Caco-2 (cell line): ENCODE measurements at regions not wholly inside any gene's neighbourhood (a gene's known extent, or its start where the extent isn't known, plus 50 kb on each side); places are given as distances from the start of the nearest gene placed in this dataset.

Source experiments
- BruUV-seq: library from RNA; stranded (reverse); fragments of 400-500 nt; replicated peaks from 2 replicates; lab custom pipeline; 2021; lab: Mats Ljungman, UMichigan
- CTCF ChIA-PET: fragments of 300-600 bp; sonication (Branson Sonifier 250); formaldehyde crosslinking; loops from one replicate; lab custom pipeline; 2022; ENCODE audit warnings: antibody characterized with exemption; lab: Charles Lee
- POLR2A ChIA-PET: fragments of 300-600 bp; sonication (Branson Sonifier 250); formaldehyde crosslinking; loops from one replicate; lab custom pipeline; 2022; ENCODE audit warnings: antibody characterized with exemption; lab: Charles Lee
- DNase-seq, 2 experiments: peaks; one replicate each; pipeline versions ENCODE4 v3.0.0 to v3.0.0-alpha.2; 2020 to 2022
- H3K27me3 ChIP-seq: replicated peaks from 2 replicates; pipeline ENCODE4 v1.6.0; 2011; ENCODE audit warnings: low read length; ENCODE audit not compliant: control insufficient read depth, insufficient read depth
- H3K36me3 ChIP-seq: 2 replicates; pipeline ENCODE4 v1.5.1; 2011; ENCODE audit warnings: low read length; ENCODE audit not compliant: control insufficient read depth, insufficient read depth
- H3K4me1 ChIP-seq: fragments of 250-450 bp; sonication (Bioruptor Pico); 2 replicates; pipeline ENCODE4 v1.5.1; 2020; ENCODE audit warnings: mild to moderate bottlenecking
- H3K4me3 ChIP-seq: 2 replicates; pipeline ENCODE4 v1.5.1; 2011; ENCODE audit warnings: low read depth, mild to moderate bottlenecking, control low read depth, low read length
- H3K9me3 ChIP-seq: fragments of 250-450 bp; sonication (Bioruptor Pico); 2 replicates; pipeline ENCODE4 v1.5.1; 2020; ENCODE audit warnings: mild to moderate bottlenecking, moderate library complexity
- H3K27ac Mint-ChIP-seq: one replicate; pipeline ENCODE4 v1.8.0; 2022; ENCODE audit warnings: mixed read lengths; ENCODE audit not compliant: unreplicated experiment
- H3K27me3 Mint-ChIP-seq: one replicate; pipeline ENCODE4 v1.8.0; 2022; ENCODE audit warnings: mixed read lengths; ENCODE audit not compliant: insufficient read depth, unreplicated experiment
- H3K36me3 Mint-ChIP-seq: one replicate; pipeline ENCODE4 v1.8.0; 2022; ENCODE audit warnings: mild to moderate bottlenecking, mixed read lengths; ENCODE audit not compliant: insufficient read depth, unreplicated experiment
- H3K4me1 Mint-ChIP-seq: one replicate; pipeline ENCODE4 v1.8.0; 2022; ENCODE audit warnings: low read depth, mixed read lengths; ENCODE audit not compliant: unreplicated experiment
- H3K4me3 Mint-ChIP-seq: one replicate; pipeline ENCODE4 v1.8.0; 2022; ENCODE audit warnings: mild to moderate bottlenecking, moderate library complexity, mixed read lengths; ENCODE audit not compliant: unreplicated experiment
- H3K9me3 Mint-ChIP-seq: one replicate; pipeline ENCODE4 v1.8.0; 2022; ENCODE audit warnings: mixed read lengths; ENCODE audit not compliant: unreplicated experiment
- CTCF ChIP-seq, 2 experiments: fragments of 200-600 bp in 1 of 2; IDR thresholded peaks; 1 replicate in 1 of 2; 2 replicates in 1 of 2; pipeline versions ENCODE4 v1.5.1 to v1.8.0; 2011 to 2022; ENCODE audit warnings: antibody characterized with exemption in 1 of 2, control low read depth in 1 of 2, inconsistent platforms in 1 of 2, low read depth in 1 of 2, low read length in 1 of 2, mild to moderate bottlenecking in 1 of 2, moderate library complexity in 1 of 2; ENCODE audit not compliant: insufficient read depth in 1 of 2, severe bottlenecking in 1 of 2, unreplicated experiment in 1 of 2
- intact Hi-C: fragments of 100-400 bp; cut with micrococcal nuclease; formaldehyde crosslinking; loops from one replicate; pipeline ENCODE4 v1.10.0; 2022; ENCODE audit not compliant: unreplicated experiment

DNA sequence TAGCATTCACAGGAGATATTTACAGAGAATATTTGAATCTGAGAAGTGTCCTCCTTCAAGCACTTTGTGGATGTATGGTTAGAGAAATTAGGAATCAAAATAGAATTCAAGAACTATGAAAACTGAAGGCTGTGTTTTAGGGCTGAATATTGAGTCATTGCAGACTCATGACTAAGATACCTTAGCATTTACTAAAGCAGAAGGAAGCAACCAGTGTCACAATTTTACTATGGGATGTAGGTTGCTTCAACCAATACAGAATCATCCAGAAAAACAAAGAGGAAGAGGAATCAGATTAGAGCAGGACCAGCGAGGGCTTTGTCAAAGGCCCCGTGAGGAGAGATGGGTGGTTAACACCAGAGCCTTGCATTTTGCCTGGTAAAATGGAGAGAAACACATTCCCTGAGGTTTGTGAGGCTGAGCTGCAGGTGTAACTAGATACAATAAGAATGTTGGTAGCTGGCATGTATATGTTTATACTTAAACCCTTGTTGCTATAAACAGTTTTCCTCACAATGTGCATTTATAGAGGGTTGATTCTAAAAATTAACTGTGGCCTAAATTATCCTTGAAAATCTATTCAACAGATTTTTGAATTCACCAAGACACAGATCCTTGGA is 518.1 kb downstream of the AGTPBP1 start:
- Mint-ChIP-seq H3K27me3 (peaks cover 2% of the 10 kb centered on the region), H3K27ac (no peak overlapping the region), H3K36me3 (no peaks in the 10 kb centered on the region), H3K4me3 (no peak overlapping the region), H3K9me3 (no peaks in the 10 kb centered on the region), H3K4me1 (no peaks in the 10 kb centered on the region)
- Histone ChIP-seq H3K4me1 (no peaks in the 10 kb centered on the region), H3K27me3 (no peaks in the 10 kb centered on the region), H3K4me3 (no peak overlapping the region), H3K9me3 (no peaks in the 10 kb centered on the region), H3K36me3 (no peaks in the 10 kb centered on the region)
- no peak for TF ChIP-seq CTCF (IDR thresholded peaks at IDR 0.05; ENCODE audit: insufficient read depth in 1 of 2, low read depth in 1 of 2, low read length in 1 of 2, severe bottlenecking in 1 of 2, unreplicated experiment in 1 of 2)
- intact Hi-C loops = no loop called here
- POLR2A ChIA-PET = no interaction called here
- DNase-seq = no peak
- CTCF ChIA-PET = no interaction called here
- no TSS peak for BruUV-seq

DNA sequence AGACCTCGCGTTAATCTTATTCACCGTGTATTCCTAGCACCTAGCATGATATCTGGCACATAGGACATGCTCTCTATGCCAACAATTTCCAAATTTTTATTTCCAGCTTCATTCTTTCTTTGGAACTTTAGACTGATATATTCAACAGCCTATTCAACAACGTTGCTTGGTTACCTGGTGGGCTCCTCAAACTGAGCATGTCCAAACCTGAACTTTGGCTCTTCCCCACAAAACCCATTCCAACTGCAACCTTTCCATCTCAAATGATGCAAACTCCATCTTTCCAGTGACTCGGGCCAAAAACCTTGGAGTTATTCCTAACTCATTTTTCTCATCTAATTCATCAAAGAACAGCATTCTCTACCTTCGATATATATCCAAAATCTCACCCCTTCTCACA is 525.2 kb downstream of the AGTPBP1 start:
- no peaks in the 10 kb centered on the region for H3K36me3 Mint-ChIP-seq
- Histone ChIP-seq H3K27me3 (no peaks in the 10 kb centered on the region), H3K9me3 (no peaks in the 10 kb centered on the region), H3K4me3 (no peak overlapping the region), H3K36me3 (no peaks in the 10 kb centered on the region), H3K4me1 (no peaks in the 10 kb centered on the region)
- ChIA-PET CTCF (no interaction called here), POLR2A (no interaction called here)
- no peak overlapping the region for H3K27ac Mint-ChIP-seq
- no TSS peak for BruUV-seq
- H3K9me3 Mint-ChIP-seq = no peaks in the 10 kb centered on the region
- no peak overlapping the region for H3K4me3 Mint-ChIP-seq
- DNase-seq = no peak
- TF ChIP-seq CTCF (IDR thresholded peaks at IDR 0.05; ENCODE audit: insufficient read depth in 1 of 2, low read depth in 1 of 2, low read length in 1 of 2, severe bottlenecking in 1 of 2, unreplicated experiment in 1 of 2) = no peak
- peaks cover 7% of the 10 kb centered on the region for H3K27me3 Mint-ChIP-seq
- no peaks in the 10 kb centered on the region for H3K4me1 Mint-ChIP-seq
- intact Hi-C loops = no loop called here

DNA sequence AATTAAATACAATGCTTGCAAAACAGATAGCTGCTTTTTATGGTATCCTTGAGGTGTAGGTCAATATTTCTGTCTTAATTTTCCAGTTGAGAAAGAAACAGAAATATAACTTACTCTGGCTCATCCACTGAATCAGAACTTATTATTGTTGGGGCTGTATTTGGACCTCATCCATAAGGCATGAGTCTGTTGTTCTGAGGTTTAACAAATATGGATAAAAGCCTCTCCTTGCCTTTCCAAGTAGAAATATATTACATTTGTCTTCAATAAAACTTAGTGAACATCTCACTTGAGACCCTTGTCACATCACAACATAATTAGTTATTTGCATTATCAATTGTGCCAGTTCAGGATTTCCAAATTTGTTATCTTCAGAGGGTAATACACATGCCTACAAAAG is 525.8 kb downstream of the AGTPBP1 start:
- no peak for TF ChIP-seq CTCF (IDR thresholded peaks at IDR 0.05; ENCODE audit: insufficient read depth in 1 of 2, low read depth in 1 of 2, low read length in 1 of 2, severe bottlenecking in 1 of 2, unreplicated experiment in 1 of 2)
- peaks cover 7% of the 10 kb centered on the region for H3K27me3 Mint-ChIP-seq
- Histone ChIP-seq H3K4me3 (no peak overlapping the region), H3K4me1 (no peaks in the 10 kb centered on the region), H3K27me3 (no peaks in the 10 kb centered on the region), H3K9me3 (no peaks in the 10 kb centered on the region), H3K36me3 (no peaks in the 10 kb centered on the region)
- no peak overlapping the region for H3K4me3 Mint-ChIP-seq
- BruUV-seq = no TSS peak
- ChIA-PET POLR2A (no interaction called here), CTCF (no interaction called here)
- intact Hi-C loops = no loop called here
- H3K4me1 Mint-ChIP-seq = no peaks in the 10 kb centered on the region
- no peak overlapping the region for H3K27ac Mint-ChIP-seq
- no peak for DNase-seq
- H3K9me3 Mint-ChIP-seq = no peaks in the 10 kb centered on the region
- no peaks in the 10 kb centered on the region for H3K36me3 Mint-ChIP-seq
